WTC11 (cell line): ENCODE measurements at regions not wholly inside any gene's neighbourhood (a gene's known extent, or its start where the extent isn't known, plus 50 kb on each side); places are given as distances from the start of the nearest gene placed in this dataset.

ENCODE experiments used
- ATAC-seq: fragments of 200-7000 bp; cut with Tn5 transposase; 2 replicates; pipeline ENCODE4 v1.10.0; 2021; ENCODE audit warnings: mild to moderate bottlenecking, moderate library complexity
- CTCF ChIA-PET: fragments of 300-600 bp; sonication (Branson Sonifier 250); formaldehyde crosslinking; loops from one replicate; lab custom pipeline; 2021; ENCODE audit warnings: antibody characterized with exemption; lab: Charles Lee
- POLR2A ChIA-PET: fragments of 350-600 bp; sonication (Branson Sonifier 250); formaldehyde crosslinking; loops from one replicate; lab custom pipeline; 2021; ENCODE audit warnings: antibody characterized with exemption; lab: Charles Lee
- DNase-seq: peaks from one replicate; pipeline ENCODE4 v3.0.0; 2021; ENCODE audit warnings: low spot score
- H3K27ac Mint-ChIP-seq: 2 replicates; pipeline ENCODE4 v1.8.0; 2021; ENCODE audit warnings: mixed read lengths
- H3K27me3 Mint-ChIP-seq: 2 replicates; pipeline ENCODE4 v1.8.0; 2021; ENCODE audit warnings: low read depth, mild to moderate bottlenecking, moderate library complexity, mixed read lengths
- H3K36me3 Mint-ChIP-seq: 2 replicates; pipeline ENCODE4 v1.8.0; 2021; ENCODE audit warnings: mixed read lengths
- H3K4me1 Mint-ChIP-seq: 2 replicates; pipeline ENCODE4 v1.8.0; 2022; ENCODE audit warnings: mixed read lengths
- H3K4me3 Mint-ChIP-seq: 2 replicates; pipeline ENCODE4 v1.8.0; 2021; ENCODE audit warnings: mild to moderate bottlenecking, moderate library complexity, mixed read lengths
- H3K9me3 Mint-ChIP-seq: 2 replicates; pipeline ENCODE4 v1.8.0; 2021; ENCODE audit warnings: mixed read lengths
- ATF2 ChIP-seq: sonication (generic); formaldehyde crosslinking; IDR thresholded peaks from 2 replicates; pipeline ENCODE4 v1.8.1; 2022; ENCODE audit warnings: low read depth, missing genetic modification reagents, borderline replicate concordance
- ATF6 ChIP-seq: sonication (generic); formaldehyde crosslinking; IDR thresholded peaks from 2 replicates; pipeline ENCODE4 v1.8.1; 2023; ENCODE audit warnings: mild to moderate bottlenecking, missing genetic modification reagents
- CTCF ChIP-seq: fragments of 200-600 bp; IDR thresholded peaks from 2 replicates; pipeline ENCODE4 v1.8.0; 2022; ENCODE audit warnings: antibody characterized with exemption
- E2F5 ChIP-seq: sonication (generic); formaldehyde crosslinking; IDR thresholded peaks from 2 replicates; pipeline ENCODE4 v1.8.1; 2022; ENCODE audit warnings: mild to moderate bottlenecking, moderate library complexity, missing genetic modification reagents
- ELF4 ChIP-seq: sonication (generic); formaldehyde crosslinking; IDR thresholded peaks from 2 replicates; pipeline ENCODE4 v1.8.1; 2022; ENCODE audit warnings: low read depth, mild to moderate bottlenecking, moderate library complexity, missing genetic modification reagents
- FOXP4 ChIP-seq: sonication (generic); formaldehyde crosslinking; IDR thresholded peaks from 2 replicates; pipeline ENCODE4 v1.8.0; 2022; ENCODE audit warnings: mild to moderate bottlenecking, missing genetic modification reagents
- GTF2I ChIP-seq: fragments of 250-450 bp; sonication (Bioruptor Pico); conservative IDR thresholded peaks from 2 replicates; pipeline ENCODE4 v1.4.0; 2021; ENCODE audit warnings: mild to moderate bottlenecking
- MYBL2 ChIP-seq: sonication (generic); formaldehyde crosslinking; IDR thresholded peaks from 2 replicates; pipeline ENCODE4 v1.8.1; 2023; ENCODE audit warnings: mild to moderate bottlenecking, moderate library complexity, missing genetic modification reagents
- SMAD3 ChIP-seq: sonication (generic); formaldehyde crosslinking; IDR thresholded peaks from 2 replicates; pipeline ENCODE4 v1.8.0; 2022; ENCODE audit warnings: missing genetic modification reagents, mild to moderate bottlenecking, borderline replicate concordance
- TEAD4 ChIP-seq: sonication (generic); formaldehyde crosslinking; IDR thresholded peaks from 2 replicates; pipeline ENCODE4 v1.8.0; 2022; ENCODE audit warnings: mild to moderate bottlenecking, missing genetic modification reagents
- ZNF512 ChIP-seq: sonication (generic); formaldehyde crosslinking; IDR thresholded peaks from 2 replicates; pipeline ENCODE4 v1.8.1; 2022; ENCODE audit warnings: missing genetic modification reagents, borderline replicate concordance
- ZNF532 ChIP-seq: fragments of 250-450 bp; sonication (Bioruptor Pico); IDR thresholded peaks from 2 replicates; pipeline ENCODE4 v1.9.0; 2021; ENCODE audit warnings: mild to moderate bottlenecking, borderline replicate concordance

- no peak for TF ChIP-seq ZNF532 (CRISPR knock-in tag)
These were observed 160.9 kb downstream of the QRSL1 start (continued) for GRCh38 chr6:106790149-106790770.

- H3K9me3 Mint-ChIP-seq = no peaks in the 10 kb centered on the region
These were observed 160.2 kb downstream of the QRSL1 start for GRCh38 chr6:106789428-106790148.

More at GRCh38 chr6:106789428-106790148, 160.2 kb downstream of the QRSL1 start:
- DNase-seq (no peak), ATAC-seq (no peak)
- no peaks in the 10 kb centered on the region for H3K27me3 Mint-ChIP-seq
- TF ChIP-seq GTF2I = no peak
- no peak for TF ChIP-seq ATF6
- no peak for TF ChIP-seq TEAD4 (CRISPR knock-in tag)
- no peak for TF ChIP-seq FOXP4 (CRISPR knock-in tag)
- TF ChIP-seq SMAD3 (CRISPR knock-in tag) = no peak
- no peak for TF ChIP-seq ATF2 (CRISPR knock-in tag)
- no peak for TF ChIP-seq E2F5 (CRISPR knock-in tag)
- no peak for TF ChIP-seq MYBL2 (CRISPR knock-in tag)
- TF ChIP-seq ZNF512 (CRISPR knock-in tag) = no peak
- no peak for TF ChIP-seq CTCF
- TF ChIP-seq ELF4 (CRISPR knock-in tag) = no peak
- ChIA-PET CTCF (no interaction called here), POLR2A (no interaction called here)
- no peak overlapping the region for H3K4me3 Mint-ChIP-seq
- no peaks in the 10 kb centered on the region for H3K36me3 Mint-ChIP-seq
- H3K27ac Mint-ChIP-seq = no peak overlapping the region
- H3K4me1 Mint-ChIP-seq = 0 out of 2 replicates have a peak, but pooled peaks cover 3% of the 10 kb centered on the region
